ENCODE measurements at regions not wholly inside any gene's neighbourhood (a gene's known extent, or its start where the extent isn't known, plus 50 kb on each side); places are given as distances from the start of the nearest gene placed in this dataset.
"Not testable (repeated sequence)": the region's sequence is repeated elsewhere in the genome, so short reads cannot be mapped to it uniquely, and the experiment has no call there.

- DNase-seq (ENCODE audit: low read depth in 3 of 3), result no peak
Measured at GRCh38 chr11:23236826-23237555, 376.7 kb upstream of the CCDC179 start.

GRCh38 chr11:23252426-23252825 is 392.2 kb upstream of the CCDC179 start:
- DNase-seq (ENCODE audit: low read depth in 3 of 3), result no peak

- DNase-seq (ENCODE audit: low read depth in 3 of 3), result no peak
Measured at GRCh38 chr11:23257088-23257487, 396.8 kb upstream of the CCDC179 start.

- DNase-seq (ENCODE audit: low read depth in 3 of 3), result no peak
Measured at GRCh38 chr11:23257556-23257955, 397.3 kb upstream of the CCDC179 start.

- no peak for DNase-seq (ENCODE audit: low read depth in 3 of 3)
Measured at GRCh38 chr11:23263466-23263865, 403.2 kb upstream of the CCDC179 start.

GRCh38 chr11:23272095-23272494 is 411.8 kb upstream of the CCDC179 start:
- DNase-seq (ENCODE audit: low read depth in 3 of 3), result no peak

- no peak for DNase-seq (ENCODE audit: low read depth in 3 of 3)
Measured at GRCh38 chr11:23278121-23278520, 417.8 kb upstream of the CCDC179 start.

- no peak for DNase-seq (ENCODE audit: low read depth in 3 of 3)
Measured at GRCh38 chr11:23280088-23280487, 419.8 kb upstream of the CCDC179 start.

GRCh38 chr11:23283666-23284065 is 423.4 kb upstream of the CCDC179 start:
- no peak for DNase-seq (ENCODE audit: low read depth in 3 of 3)

- no peak for DNase-seq (ENCODE audit: low read depth in 3 of 3)
Measured at GRCh38 chr11:23284631-23285030, 424.4 kb upstream of the CCDC179 start.

GRCh38 chr11:23288003-23288783 is 427.9 kb upstream of the CCDC179 start:
- no peak for DNase-seq (ENCODE audit: low read depth in 3 of 3)

- no peak for DNase-seq (ENCODE audit: low read depth in 3 of 3)
Measured at GRCh38 chr11:23295241-23295640, 435.0 kb upstream of the CCDC179 start.

GRCh38 chr11:23308041-23308440 is 447.8 kb upstream of the CCDC179 start:
- no peak for DNase-seq (ENCODE audit: low read depth in 3 of 3)

GRCh38 chr11:23310276-23310675 is 450.0 kb upstream of the CCDC179 start:
- no peak for DNase-seq (ENCODE audit: low read depth in 3 of 3)

GRCh38 chr11:23311986-23312940 is 452.0 kb upstream of the CCDC179 start:
- no peak for DNase-seq (ENCODE audit: low read depth in 3 of 3)

- no peak for DNase-seq (ENCODE audit: low read depth in 3 of 3)
Measured at GRCh38 chr11:23313001-23313400, 452.7 kb upstream of the CCDC179 start.

- no peak for DNase-seq (ENCODE audit: low read depth in 3 of 3)
Measured at GRCh38 chr11:23314162-23314561, 453.9 kb upstream of the CCDC179 start.

GRCh38 chr11:23315286-23315685 is 455.0 kb upstream of the CCDC179 start:
- DNase-seq (ENCODE audit: low read depth in 3 of 3), result no peak

- DNase-seq (ENCODE audit: low read depth in 3 of 3), result no peak
Measured at GRCh38 chr11:23317816-23318215, 457.5 kb upstream of the CCDC179 start.

- no peak for DNase-seq (ENCODE audit: low read depth in 3 of 3)
Measured at GRCh38 chr11:23318670-23319069, 458.4 kb upstream of the CCDC179 start.

- no peak for DNase-seq (ENCODE audit: low read depth in 3 of 3)
Measured at GRCh38 chr11:23320131-23320530, 459.9 kb upstream of the CCDC179 start.

- DNase-seq (ENCODE audit: low read depth in 3 of 3), result not testable (repeated sequence)
Measured at GRCh38 chr11:23335586-23335985, 475.3 kb upstream of the CCDC179 start.
